Adrenal gland (tissue), 9 donors: ENCODE measurements at regions not wholly inside any gene's neighbourhood (a gene's known extent, or its start where the extent isn't known, plus 50 kb on each side); places are given as distances from the start of the nearest gene placed in this dataset.
A peak's percentile ranks its signal among the peaks of the same experiment; 100 is the strongest.

Experiments used
- DNase-seq, 7 donors: peaks; one replicate each; pipeline ENCODE4 v3.0.0-alpha.2; 2019 to 2020
- H3K27ac ChIP-seq, 5 donors: fragments of 200-600 bp; sonication (generic) in 4 of 5; 1 replicate in 3 of 5; 2 replicates in 2 of 5; pipeline versions ENCODE4 v1.5.1 to v1.8.0; 2016 to 2020; ENCODE audit warnings: mild to moderate bottlenecking in 1 of 5
- H3K27me3 ChIP-seq: fragments of 200-600 bp; 2 replicates; pipeline ENCODE4 v1.8.0; 2021
- H3K36me3 ChIP-seq, 2 donors: fragments of 200-600 bp; replicated peaks in 1 of 2; 1 replicate in 1 of 2; 2 replicates in 1 of 2; pipeline versions ENCODE4 v1.5.1 to v1.8.0; 2018 to 2022
- H3K4me1 ChIP-seq, 2 donors: fragments of 200-600 bp; replicated peaks in 1 of 2; 1 replicate in 1 of 2; 2 replicates in 1 of 2; pipeline versions ENCODE4 v1.5.1 to v1.8.0; 2018 to 2021
- H3K4me3 ChIP-seq, 4 donors: fragments of 200-600 bp; sonication (generic) in 3 of 4; one replicate each; pipeline ENCODE4 v1.5.1; 2016 to 2018
- H3K9me3 ChIP-seq, 3 donors: fragments of 200-600 bp; sonication (generic) in 1 of 3; replicated peaks in 1 of 3; 1 replicate in 2 of 3; 2 replicates in 1 of 3; pipeline versions ENCODE4 v1.5.1 to v1.8.0; 2016 to 2021
- CTCF ChIP-seq, 6 experiments: fragments of 450-650 bp in 4 of 6; fragments of 200-600 bp in 2 of 6; sonication (generic) in 1 of 6; IDR thresholded peaks; 1 replicate in 5 of 6; 2 replicates in 1 of 6; pipeline versions ENCODE4 v1.5.1 to v1.8.0; 2016 to 2021; ENCODE audit warnings: antibody characterized with exemption in 6 of 6, mild to moderate bottlenecking in 2 of 6, moderate library complexity in 1 of 6
- POLR2A ChIP-seq, 2 donors: fragments of 450-650 bp; IDR thresholded peaks; one replicate each; pipeline ENCODE4 v1.6.1; 2017; ENCODE audit warnings: antibody characterized with exemption in 2 of 2, mild to moderate bottlenecking in 2 of 2, moderate library complexity in 1 of 2
- WGBS, 4 donors: extraction: QIAGEN DNeasy Blood & Tissue Kit in 2 of 4; methylation state at CpG; one replicate each; pipeline versions ENCODE4 v1.1.5 to v1.1.7; 2013 to 2017; 5-methylcytosine and 5-hydroxymethylcytosine counted together
- intact Hi-C, 2 donors: fragments of 100-400 bp; cut with DNase I; formaldehyde crosslinking; loops; one replicate each; pipeline versions ENCODE4 v1.14.1 to v1.15.0; 2022 to 2023
- donor health status: healthy with polysubstance abuse.
- donor health status: Bipolar disorder and iron deficiency.
- donor health status: DM: yes; HTN: yes; CAD: no.
- donor health status: DM: no; HTN: no; CAD: no.
- donor health status: DM: no; HTN: no; CAD: no.

- DNase-seq, result peak in 2 of 7 donors; percentile 34 to 46
- Histone ChIP-seq H3K36me3 (no peaks in the 10 kb centered on the region), H3K4me3 (no peak overlapping the region), H3K27me3 (no peaks in the 10 kb centered on the region), H3K4me1 (peaks cover 13 to 50% of the 10 kb centered on the region in 2 donors), H3K27ac (peak overlapping the region in 2 of 5 donors; percentile 35 to 43), H3K9me3 (no peaks in the 10 kb centered on the region)
- WGBS, 4 donors, result 8 to 29% (median 18%) methylated on average over 3 of the region's 3 CpGs
- TF ChIP-seq CTCF (IDR thresholded peaks at IDR 0.05) (no peak), POLR2A (IDR thresholded peaks at IDR 0.05) (no peak)
- intact Hi-C loops, result no loop called here
Measured at GRCh38 chr15:39429898-39430357, 151.0 kb upstream of the THBS1 start.

GRCh38 chr15:39430389-39430788 lies 150.5 kb upstream of the THBS1 start:
- 73 to 84% (median 82%) methylated on average over 3 of the region's 3 CpGs for WGBS, 4 donors
- no peak overlapping the region for H3K4me3 ChIP-seq
- no peaks in the 10 kb centered on the region for H3K27me3 ChIP-seq
- H3K4me1 ChIP-seq, result peaks cover 13 to 54% of the 10 kb centered on the region in 2 donors
- H3K36me3 ChIP-seq, result no peaks in the 10 kb centered on the region
- TF ChIP-seq CTCF (IDR thresholded peaks at IDR 0.05), result no peak
- TF ChIP-seq POLR2A (IDR thresholded peaks at IDR 0.05), result no peak
- peak overlapping the region in 2 of 5 donors; percentile 35 to 43 for H3K27ac ChIP-seq
- intact Hi-C loops, result no loop called here
- no peaks in the 10 kb centered on the region for H3K9me3 ChIP-seq
- peak in 1 of 7 donors; percentile 14 for DNase-seq

GRCh38 chr15:39431376-39431775 lies 149.5 kb upstream of the THBS1 start:
- no peaks in the 10 kb centered on the region for H3K27me3 ChIP-seq
- H3K4me3 ChIP-seq, result no peak overlapping the region
- 56 to 65% (median 57%) methylated on average over 1 of the region's 1 CpG for WGBS, 4 donors
- H3K9me3 ChIP-seq, result no peaks in the 10 kb centered on the region
- H3K36me3 ChIP-seq, result no peaks in the 10 kb centered on the region
- no peak for DNase-seq
- H3K27ac ChIP-seq, result peak overlapping the region in 2 of 5 donors; percentile 42 to 43
- TF ChIP-seq POLR2A (IDR thresholded peaks at IDR 0.05), result no peak
- peaks cover 13 to 60% of the 10 kb centered on the region in 2 donors for H3K4me1 ChIP-seq
- intact Hi-C loops, result no loop called here

GRCh38 chr15:39432026-39432425 lies 148.9 kb upstream of the THBS1 start:
- no peak for TF ChIP-seq POLR2A (IDR thresholded peaks at IDR 0.05)
- TF ChIP-seq CTCF (IDR thresholded peaks at IDR 0.05), result no peak
- peaks cover 13 to 60% of the 10 kb centered on the region in 2 donors for H3K4me1 ChIP-seq
- intact Hi-C loops, result no loop called here
- H3K4me3 ChIP-seq, result no peak overlapping the region
- DNase-seq, result peak in 1 of 7 donors; percentile 9
- no peaks in the 10 kb centered on the region for H3K27me3 ChIP-seq
- H3K36me3 ChIP-seq, result no peaks in the 10 kb centered on the region
- peak overlapping the region in 2 of 5 donors; percentile 42 to 57 for H3K27ac ChIP-seq
- no peaks in the 10 kb centered on the region for H3K9me3 ChIP-seq
- 32 to 42% (median 35%) methylated on average over 1 of the region's 1 CpG for WGBS, 4 donors

GRCh38 chr15:39432912-39433348 lies 147.9 kb upstream of the THBS1 start:
- peak overlapping the region in 3 of 5 donors; percentile 13 to 73 (median 57) for H3K27ac ChIP-seq
- DNase-seq, result peak in 1 of 7 donors; percentile 8
- H3K4me3 ChIP-seq, result no peak overlapping the region
- WGBS, 4 donors, result 42 to 60% (median 54%) methylated on average over 3 of the region's 3 CpGs
- peaks cover 9 to 53% of the 10 kb centered on the region in 2 donors for H3K4me1 ChIP-seq
- H3K36me3 ChIP-seq, result no peaks in the 10 kb centered on the region
- no peaks in the 10 kb centered on the region for H3K27me3 ChIP-seq
- intact Hi-C loops, result no loop called here
- TF ChIP-seq POLR2A (IDR thresholded peaks at IDR 0.05), result no peak
- no peak for TF ChIP-seq CTCF (IDR thresholded peaks at IDR 0.05)
- H3K9me3 ChIP-seq, result no peaks in the 10 kb centered on the region
